ENCODE measurements at regions not wholly inside any gene's neighbourhood (a gene's known extent, or its start where the extent isn't known, plus 50 kb on each side); places are given as distances from the start of the nearest gene placed in this dataset.

- no peak for TF ChIP-seq EP300 (IDR thresholded peaks at IDR 0.05)
- TF ChIP-seq, protein P1, sequence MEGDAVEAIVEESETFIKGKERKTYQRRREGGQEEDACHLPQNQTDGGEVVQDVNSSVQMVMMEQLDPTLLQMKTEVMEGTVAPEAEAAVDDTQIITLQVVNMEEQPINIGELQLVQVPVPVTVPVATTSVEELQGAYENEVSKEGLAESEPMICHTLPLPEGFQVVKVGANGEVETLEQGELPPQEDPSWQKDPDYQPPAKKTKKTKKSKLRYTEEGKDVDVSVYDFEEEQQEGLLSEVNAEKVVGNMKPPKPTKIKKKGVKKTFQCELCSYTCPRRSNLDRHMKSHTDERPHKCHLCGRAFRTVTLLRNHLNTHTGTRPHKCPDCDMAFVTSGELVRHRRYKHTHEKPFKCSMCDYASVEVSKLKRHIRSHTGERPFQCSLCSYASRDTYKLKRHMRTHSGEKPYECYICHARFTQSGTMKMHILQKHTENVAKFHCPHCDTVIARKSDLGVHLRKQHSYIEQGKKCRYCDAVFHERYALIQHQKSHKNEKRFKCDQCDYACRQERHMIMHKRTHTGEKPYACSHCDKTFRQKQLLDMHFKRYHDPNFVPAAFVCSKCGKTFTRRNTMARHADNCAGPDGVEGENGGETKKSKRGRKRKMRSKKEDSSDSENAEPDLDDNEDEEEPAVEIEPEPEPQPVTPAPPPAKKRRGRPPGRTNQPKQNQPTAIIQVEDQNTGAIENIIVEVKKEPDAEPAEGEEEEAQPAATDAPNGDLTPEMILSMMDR (IDR thresholded peaks at IDR 0.05): no peak
- TF ChIP-seq POLR2A (IDR thresholded peaks at IDR 0.05): no peak
Measured at GRCh38 chr15:96431786-96432185, 101.3 kb downstream of the NR2F2 start.
